GM21381 (cell line): ENCODE measurements at regions not wholly inside any gene's neighbourhood (a gene's known extent, or its start where the extent isn't known, plus 50 kb on each side); places are given as distances from the start of the nearest gene placed in this dataset.

Source experiments
- ATAC-seq: cut with Tn5 transposase; IDR thresholded peaks from one replicate; pipeline ENCODE4 v1.9.1; 2021; ENCODE audit warnings: mild to moderate bottlenecking, moderate library complexity; ENCODE audit not compliant: unreplicated experiment

DNA sequence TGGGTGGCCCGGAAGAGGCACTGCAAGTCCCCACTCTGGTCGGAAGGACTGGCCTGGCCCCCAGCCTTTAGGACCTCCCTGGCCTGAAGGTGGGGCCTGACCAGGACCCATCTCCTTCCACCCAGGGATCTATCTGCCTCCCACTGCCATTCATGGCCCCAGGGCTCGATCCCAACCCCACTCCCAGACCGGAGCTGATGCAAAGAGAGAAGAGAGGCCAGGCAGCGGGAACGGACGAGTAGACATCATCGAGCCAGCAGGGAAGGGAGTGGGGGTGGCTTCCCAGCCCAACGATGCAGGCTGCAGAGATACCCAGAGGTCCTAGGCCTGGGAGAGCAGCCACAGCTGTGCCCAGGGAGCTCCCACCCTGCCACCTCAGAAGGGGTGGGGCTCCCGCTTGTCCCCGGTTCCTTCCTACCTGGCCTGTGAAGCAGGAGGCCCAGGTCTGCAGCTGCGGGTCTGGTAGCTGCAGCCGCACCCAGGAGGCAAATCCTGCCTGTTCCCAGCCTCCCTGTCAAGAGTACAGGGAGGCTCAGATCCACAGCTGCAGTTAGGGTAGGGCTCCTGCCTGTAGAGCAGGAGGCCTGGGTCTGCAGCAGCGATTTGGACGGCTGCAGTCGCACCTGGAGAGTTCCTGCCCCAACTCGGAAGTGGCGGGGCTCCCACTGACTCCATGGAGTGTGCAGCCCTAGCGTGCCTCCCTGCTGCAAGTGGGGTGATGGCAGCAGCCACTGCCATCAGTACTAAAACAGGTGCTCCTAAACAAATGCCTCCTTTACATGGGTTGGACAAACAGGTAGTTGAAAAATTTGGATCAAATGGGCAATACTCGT is 1151.0 kb upstream of the PHF14 start:
- no peak for ATAC-seq

DNA sequence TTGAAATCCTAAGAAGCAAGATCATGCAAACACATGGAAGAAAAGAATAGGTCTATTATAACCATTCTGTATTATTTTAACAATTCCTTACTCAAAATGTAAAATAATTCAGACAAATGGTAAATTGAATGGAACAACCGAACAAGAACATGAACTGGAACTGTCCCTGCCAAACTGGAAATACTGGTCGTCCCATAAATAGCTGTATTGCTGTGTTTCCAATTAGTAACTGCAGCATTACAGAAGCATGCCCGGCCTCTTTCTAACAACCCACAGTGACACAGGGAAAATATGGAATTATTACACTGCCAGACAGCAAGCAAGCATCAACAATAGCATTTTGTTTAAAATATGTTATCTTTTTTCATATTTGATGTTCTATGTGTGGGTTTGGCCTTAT is 1138.5 kb upstream of the PHF14 start:
- no peak for ATAC-seq

DNA sequence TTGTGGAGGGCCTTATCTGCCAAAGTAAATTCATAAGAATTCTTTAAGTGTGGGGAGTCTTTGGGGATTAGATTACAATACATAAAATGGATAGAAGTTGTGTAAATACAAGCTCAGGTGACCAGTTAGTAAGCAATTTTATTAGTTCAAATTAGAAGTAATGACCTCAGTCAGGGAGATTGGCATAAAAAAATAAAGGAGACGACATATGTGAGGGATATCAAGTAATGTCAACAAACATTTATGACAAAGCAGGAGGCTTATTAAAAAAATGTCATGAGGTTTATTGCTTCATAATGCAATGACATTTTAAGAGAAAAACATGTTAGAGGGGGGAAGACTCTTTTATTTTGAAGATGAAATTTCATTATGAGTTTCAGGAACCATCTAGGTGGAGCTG is 1137.0 kb upstream of the PHF14 start:
- no peak for ATAC-seq

DNA sequence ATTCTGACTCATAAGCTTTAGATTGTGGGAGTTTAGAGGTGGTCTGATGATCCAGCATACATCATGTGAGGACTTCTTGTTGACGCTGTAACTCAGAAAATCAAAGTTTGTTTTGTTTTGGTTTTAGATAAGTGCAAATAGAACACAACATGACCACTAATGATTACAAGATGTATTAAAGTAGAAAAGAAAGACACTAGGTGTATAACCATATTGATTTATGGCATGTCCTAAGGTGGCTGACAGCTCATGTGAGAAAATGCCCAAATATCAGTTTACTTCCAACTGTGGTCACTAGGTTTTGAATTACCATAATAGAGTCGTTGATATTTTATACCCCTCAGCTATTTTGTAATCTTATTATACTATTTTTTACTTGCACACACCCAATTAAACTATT is 1131.4 kb upstream of the PHF14 start:
- no peak for ATAC-seq

DNA sequence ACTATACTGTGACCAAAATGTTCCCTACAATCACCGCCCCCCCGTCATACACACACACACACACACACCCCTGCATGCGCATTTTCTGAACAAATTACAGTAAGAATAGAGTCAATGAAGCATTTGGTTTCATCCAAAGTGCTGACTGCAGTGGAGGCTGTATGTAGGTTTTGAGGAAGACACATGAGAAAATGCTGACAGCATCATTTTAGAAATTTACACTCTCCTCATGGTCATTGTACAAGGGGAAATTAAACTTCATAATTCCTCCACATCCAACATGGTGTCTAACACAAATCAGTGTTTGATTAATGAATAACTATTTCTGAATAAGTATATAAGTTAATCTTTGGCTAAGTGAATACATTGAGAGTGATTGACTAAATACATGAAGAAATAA is 1126.8 kb upstream of the PHF14 start:
- ATAC-seq, result no peak

DNA sequence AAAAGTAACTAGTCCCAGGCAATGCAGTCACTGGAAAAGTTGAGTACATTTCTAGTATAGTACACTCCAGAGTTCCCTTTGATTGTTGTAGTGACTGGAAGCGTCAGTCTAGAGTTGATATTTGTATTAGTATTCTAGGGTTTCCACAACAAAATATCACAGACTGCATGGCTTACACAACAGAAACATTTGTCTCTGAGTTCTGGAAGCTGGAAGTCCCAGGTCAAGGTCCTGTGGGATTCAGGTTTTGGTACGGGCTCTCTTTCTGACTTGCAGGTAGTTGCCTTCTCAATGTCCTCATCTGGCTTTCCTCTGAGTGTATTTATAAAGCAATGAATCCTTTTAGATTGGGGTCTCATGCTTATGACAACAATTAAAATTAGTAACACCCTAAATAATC is 1119.1 kb upstream of the PHF14 start:
- ATAC-seq, result no peak

DNA sequence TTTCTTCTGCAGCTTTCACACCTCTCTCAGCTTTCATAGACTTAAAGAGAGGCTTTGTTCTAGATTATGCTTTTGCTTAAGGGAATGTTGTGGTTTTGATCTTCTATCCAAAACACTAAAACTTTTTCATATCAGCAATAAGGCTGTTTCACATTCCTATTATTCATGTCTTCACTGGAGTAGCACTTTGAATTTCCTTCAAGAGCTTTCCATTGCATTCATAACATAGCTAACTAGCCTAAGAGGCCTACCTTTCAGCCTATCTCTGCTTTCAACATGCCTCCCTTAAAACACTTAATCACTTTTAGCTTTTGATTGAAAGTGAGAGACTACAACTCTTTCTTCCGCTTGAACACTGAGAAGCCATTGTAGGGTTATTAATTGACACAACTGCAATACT is 1117.0 kb upstream of the PHF14 start:
- no peak for ATAC-seq

DNA sequence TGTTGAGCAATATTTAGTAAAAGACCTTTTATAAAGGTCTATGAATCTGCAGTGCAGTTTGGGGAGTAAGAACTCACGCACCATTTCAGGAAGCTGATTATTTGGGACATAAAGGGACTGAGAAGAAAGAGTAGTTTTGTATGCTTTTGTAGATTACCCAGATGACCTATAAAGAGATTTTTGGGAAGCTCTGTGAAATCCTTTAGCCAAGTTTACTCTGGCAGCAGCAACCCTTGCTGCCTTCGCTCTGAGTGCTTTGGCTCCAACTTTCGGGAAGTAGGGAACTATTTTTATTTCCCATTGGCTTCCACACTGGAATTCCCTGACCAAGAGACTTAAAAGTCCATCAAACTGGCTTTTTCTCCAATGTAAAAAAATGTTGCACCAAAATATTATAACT is 1110.1 kb upstream of the PHF14 start:
- ATAC-seq, result no peak

DNA sequence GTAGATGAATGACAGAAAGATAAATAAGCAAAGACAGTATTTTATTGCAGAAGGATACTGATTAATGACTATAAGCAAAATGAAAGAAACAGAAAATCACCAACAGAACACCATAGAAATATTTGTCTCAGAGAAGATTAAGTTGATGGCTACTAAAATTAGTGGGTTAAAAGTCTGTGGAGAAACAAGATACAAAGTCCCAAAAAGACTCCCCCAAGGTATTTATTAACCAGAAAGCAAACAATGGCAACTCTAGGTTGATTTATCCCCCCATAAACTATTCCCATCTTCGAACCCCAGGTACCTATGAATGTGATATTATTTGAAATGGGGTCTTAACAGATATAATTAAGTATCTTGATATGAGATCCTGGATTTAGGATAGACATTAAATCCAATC is 1104.5 kb upstream of the PHF14 start:
- no peak for ATAC-seq

DNA sequence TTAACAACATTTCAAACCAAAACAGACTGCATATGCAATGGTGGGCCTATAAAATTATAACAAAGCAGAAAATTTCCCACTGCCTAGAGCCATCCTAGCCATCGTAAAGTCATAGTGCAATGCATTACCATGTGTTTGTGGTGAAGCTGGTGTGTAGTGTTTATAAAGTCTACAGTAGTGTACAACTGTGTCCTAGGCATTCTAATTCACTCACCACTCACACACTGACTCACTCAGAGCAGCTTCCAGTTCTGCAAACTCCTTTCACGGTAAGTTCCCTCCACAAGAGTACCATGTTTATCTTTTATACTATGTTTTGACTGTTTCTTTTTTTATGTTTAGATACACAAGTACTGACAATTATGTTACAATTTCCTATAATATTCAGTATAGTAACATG is 1104.1 kb upstream of the PHF14 start:
- ATAC-seq, result no peak

DNA sequence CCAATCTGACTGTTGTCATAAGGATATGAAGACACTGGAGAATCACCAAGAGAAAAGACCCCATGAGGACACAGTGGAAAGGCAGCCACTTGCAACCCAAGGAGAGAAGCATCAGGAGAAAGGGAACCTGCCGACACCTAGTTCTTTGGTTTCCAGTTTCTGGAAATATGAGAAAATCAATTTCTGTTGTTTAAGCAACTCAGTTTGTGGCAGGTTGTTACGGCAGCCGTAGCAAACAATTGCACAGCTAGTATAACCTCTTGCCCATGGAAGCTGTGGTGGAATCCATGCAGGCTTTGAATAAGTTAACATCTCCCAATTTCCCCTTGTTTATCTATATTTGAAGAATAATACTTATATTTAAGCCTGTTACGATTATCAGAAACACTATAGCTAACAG is 1103.0 kb upstream of the PHF14 start:
- no peak for ATAC-seq

DNA sequence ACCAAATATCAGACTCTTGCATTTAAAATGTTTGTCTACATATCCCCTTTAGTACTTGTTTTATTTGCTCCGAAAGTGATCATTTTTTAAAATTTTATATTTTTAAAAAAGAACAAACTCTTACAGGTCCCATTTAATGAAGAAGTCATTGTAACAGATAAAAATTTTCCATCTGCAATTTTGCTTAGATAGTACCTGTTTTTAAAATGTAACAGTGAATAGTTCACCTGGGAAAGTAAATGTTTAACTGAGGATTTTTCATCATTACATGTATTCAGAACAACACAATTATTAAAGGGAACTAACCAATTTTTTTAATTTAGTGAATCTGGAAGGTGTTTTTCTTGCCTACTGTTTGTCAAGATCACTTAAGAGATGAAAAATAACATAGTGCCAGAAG is 1099.5 kb upstream of the PHF14 start:
- no peak for ATAC-seq

DNA sequence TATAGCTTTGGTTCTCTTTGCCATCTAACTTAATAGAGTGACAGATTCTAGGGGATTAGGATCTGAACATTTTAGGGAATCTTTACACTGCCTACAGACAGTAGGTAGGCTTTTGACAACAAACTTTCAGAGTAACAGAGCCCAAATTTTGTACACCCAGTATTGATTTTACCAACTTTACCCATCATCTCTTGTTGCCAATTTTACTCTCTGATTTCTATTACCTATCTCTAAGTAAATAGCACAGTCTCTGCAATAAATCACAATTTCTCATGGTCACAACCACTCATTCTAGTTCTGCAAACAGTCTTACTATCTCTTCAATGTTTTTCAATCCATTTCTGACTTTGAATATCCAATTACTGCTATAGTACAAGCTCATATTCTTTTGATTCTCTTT is 1097.6 kb upstream of the PHF14 start:
- ATAC-seq, result no peak

DNA sequence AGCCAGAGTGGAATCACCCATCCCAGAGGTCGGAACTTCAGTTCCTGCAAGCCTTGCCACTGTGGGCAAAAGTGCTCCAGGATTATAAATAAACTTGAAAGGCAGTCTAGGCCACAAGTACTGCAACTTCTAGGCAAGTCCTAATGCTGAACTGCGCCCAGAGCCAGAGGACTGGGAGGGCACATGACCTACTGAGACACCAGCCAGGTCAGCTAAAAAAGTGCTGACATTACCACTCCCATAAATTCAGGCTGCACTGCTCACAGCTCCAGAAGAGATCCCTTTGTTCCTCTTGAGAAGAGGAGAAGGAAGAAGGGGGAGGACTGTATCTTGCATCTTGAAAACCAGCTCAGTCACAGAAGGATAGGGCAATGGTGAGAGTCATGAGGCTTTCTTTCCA is 1084.1 kb upstream of the PHF14 start:
- ATAC-seq, result no peak

DNA sequence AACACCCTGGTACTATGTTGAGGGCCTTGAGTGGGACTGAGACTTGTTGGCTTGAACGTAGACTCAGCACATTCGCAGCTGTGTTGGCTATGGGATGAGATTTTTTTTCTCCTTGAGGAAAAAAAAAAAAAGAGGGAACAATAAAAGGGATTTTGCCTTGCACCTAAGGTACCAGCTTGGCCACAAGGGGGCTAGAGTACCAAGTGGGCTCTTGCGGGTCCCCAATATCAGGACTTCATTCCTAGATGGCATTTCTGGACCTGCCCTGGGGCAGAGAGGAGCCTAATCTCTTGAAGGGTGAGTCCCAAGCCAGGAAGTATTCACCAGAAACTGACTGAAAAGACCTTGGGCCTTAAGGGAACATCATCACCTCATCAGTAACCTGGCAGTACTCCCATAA is 1083.6 kb upstream of the PHF14 start:
- no peak for ATAC-seq

DNA sequence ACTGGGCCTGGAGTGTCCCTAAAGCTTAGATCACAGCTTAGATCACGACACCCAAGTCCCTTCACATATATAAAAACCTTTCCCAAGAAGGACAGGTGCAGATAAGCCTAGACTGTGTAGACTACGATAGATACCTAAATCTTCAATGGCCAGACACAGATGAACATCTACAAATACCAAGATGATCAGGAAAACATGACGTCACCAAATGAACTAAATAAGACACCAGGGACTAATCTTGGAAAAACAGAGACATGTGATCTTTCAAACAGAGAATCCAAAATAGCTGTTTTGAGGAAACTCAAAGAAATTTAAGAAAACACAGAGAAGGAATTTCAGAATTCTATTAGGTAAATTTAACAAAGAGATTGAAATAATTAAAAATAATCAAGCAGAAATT is 1082.6 kb upstream of the PHF14 start:
- ATAC-seq, result no peak

DNA sequence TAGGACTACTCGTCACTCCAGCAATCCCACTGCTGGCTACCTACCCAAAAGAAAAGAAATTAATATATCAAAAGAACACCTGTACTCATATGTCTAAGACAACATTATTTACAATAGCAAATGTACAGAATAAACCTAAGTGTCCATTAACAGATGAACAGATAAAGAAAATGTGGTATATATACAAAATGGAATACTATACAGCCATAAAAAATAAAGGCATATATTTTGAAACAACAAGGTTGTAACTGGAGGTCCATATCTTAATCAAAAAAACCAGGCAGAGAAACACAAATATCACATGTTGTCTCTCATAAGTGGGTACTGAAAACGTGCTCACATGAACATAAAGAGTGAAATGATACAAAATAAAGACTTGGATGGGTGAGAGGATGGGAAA is 1073.3 kb upstream of the PHF14 start:
- ATAC-seq, result no peak

DNA sequence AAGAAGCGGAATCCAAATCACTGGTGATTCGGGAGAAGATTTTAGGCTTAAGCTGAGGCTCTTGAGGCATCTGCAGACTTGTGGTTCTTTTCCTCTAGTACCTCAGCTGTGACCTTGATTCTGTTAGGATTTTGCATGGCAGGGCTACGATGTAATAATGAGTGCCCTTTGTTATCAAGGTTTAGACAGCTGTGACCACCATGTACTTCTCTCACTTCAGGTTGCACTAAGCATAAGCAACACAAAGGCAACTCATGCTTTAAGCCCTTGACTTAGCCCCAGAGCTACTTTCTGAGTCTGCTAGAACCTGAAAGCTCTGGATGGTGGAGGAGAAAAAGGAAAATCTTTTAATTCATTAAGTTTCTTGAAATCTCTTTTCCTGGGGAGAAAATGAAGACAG is 1052.3 kb upstream of the PHF14 start:
- ATAC-seq, result no peak

DNA sequence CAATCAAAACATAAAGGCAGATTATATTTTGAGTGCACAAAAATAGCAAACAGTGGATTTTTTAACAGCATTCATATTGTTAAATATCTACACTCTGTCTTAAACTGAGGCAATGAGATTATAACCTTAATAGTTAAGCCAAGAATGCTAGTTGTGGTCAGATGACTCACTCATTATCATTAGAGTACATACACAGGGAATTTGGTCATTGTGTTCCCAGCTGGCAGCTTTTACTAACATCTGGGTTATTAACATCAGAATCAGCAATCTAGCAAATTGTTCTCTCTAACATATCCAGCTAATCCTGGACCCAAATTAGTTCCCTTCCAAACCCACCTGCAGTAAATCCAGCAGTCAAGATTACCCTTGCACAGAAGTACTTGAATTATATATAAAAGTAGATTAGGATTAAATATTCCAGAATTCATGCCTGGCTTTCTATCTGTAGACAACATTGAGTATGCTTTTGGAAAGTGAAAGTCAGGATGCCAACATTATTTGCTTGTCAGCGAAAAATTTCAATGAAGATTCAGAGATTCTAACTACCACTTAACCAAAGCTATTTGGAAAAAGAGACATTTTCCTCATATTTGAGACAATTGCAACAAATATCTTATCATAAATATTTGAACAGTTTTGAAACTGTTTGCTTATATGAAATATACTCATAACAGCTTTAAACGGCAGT is 1035.6 kb upstream of the PHF14 start:
- ATAC-seq, result no peak

DNA sequence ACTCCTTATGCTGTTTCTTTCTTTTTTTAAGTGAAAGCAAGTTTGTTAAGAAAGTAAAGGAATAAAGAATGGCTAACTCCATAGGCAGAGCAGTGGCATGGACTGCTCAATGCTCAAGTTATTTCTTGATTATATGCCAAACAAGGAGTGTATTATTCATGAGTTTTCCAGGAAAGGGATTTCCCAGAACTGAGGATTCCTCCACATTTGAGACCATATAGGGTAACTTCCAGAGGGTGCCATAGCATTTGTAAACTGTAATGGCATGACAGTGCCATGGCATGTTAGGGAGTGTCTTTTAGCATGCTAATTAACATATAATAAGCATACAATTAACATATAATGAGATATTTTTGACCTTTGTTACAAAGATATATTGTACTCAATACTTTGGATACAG is 1034.5 kb upstream of the PHF14 start:
- no peak for ATAC-seq

DNA sequence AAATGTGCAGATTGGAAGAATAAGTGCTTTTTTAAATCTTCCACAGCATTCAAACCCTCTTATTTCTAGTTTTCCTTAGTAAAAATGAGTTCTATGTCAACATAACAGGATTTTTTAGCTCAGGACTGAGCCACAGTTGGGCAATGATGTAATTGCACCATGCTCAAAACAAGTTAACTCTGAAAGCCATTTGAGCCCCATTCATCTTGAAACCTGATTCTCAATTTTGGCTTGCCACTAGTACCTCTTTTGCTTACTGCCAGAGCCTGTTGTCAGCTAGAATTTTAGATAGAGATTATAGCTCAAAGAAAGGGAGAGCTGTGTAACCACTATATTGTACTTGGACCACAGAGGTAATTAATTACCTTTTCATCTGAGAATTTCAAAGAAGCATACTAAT is 1028.5 kb upstream of the PHF14 start:
- ATAC-seq, result no peak

DNA sequence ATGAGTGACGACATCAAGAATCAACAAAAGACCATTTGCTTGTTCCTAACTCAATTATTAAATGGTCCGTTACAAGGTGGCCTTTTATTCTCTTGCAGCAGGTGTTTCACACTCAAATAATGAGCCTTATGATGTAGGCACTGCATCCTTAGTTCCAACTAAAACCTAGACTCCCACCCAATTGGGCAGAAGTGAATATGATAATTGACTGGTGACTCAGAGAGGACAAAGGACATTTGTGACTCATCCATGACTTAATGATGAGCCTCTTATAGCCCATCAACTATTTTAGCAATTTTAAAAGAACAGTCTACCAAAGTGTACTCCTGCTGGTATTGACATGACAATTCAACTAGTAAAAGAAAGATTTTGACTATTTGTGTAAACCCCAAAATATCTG is 1027.8 kb upstream of the PHF14 start:
- ATAC-seq, result no peak

DNA sequence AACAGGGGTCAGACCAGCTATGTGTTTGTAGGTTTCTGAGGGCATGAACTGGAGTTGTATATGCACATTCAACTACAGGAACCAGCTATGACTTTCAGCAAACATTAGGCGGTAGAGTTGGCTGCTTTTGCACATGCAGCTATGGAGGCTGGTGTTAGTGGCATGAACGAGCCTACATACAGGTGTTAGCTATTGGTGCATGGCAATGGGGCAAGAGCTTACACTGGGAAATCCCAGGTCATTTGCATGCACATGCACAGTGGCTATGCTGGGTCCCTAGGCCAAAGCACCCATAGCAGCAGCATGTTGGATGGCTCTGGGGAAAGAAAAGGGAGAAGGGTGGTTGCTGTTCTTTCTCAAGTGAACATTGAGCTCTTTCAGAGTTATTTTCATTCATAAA is 1018.5 kb upstream of the PHF14 start:
- ATAC-seq, result no peak
